ENCODE measurements at regions not wholly inside any gene's neighbourhood (a gene's known extent, or its start where the extent isn't known, plus 50 kb on each side); places are given as distances from the start of the nearest gene placed in this dataset.

- CTCF ChIA-PET = interaction anchor here (1.1 kb wide), 1 partner anchor 26 kb away, joined by 3 read pairs; no protein-coding TSS in a partner anchor
- POLR2A ChIA-PET = no interaction called here
- no peak for DNase-seq (ENCODE audit: low read depth, low spot score)
These were observed 51.5 kb upstream of the PHLPP1 start for GRCh38 chr18:62663731-62664336.

GRCh38 chr18:62664414-62664813 is 50.9 kb upstream of the PHLPP1 start:
- no peak for DNase-seq (ENCODE audit: low read depth, low spot score)
- ChIA-PET CTCF (interaction anchor here (1.1 kb wide), 1 partner anchor 27 kb away, joined by 3 read pairs; no protein-coding TSS in a partner anchor), POLR2A (no interaction called here)
- TF ChIP-seq, protein P1, sequence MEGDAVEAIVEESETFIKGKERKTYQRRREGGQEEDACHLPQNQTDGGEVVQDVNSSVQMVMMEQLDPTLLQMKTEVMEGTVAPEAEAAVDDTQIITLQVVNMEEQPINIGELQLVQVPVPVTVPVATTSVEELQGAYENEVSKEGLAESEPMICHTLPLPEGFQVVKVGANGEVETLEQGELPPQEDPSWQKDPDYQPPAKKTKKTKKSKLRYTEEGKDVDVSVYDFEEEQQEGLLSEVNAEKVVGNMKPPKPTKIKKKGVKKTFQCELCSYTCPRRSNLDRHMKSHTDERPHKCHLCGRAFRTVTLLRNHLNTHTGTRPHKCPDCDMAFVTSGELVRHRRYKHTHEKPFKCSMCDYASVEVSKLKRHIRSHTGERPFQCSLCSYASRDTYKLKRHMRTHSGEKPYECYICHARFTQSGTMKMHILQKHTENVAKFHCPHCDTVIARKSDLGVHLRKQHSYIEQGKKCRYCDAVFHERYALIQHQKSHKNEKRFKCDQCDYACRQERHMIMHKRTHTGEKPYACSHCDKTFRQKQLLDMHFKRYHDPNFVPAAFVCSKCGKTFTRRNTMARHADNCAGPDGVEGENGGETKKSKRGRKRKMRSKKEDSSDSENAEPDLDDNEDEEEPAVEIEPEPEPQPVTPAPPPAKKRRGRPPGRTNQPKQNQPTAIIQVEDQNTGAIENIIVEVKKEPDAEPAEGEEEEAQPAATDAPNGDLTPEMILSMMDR (IDR thresholded peaks at IDR 0.05; ENCODE audit: insufficient read depth, low read length, missing control alignments) = no peak
- no peak overlapping the region for H3K4me3 ChIP-seq (ENCODE audit: low read depth, low read length)

More at GRCh38 chr18:62663731-62664336, 51.5 kb upstream of the PHLPP1 start:
- H3K4me3 ChIP-seq (ENCODE audit: low read depth, low read length) = no peak overlapping the region
- TF ChIP-seq, protein P1 (IDR thresholded peaks at IDR 0.05; ENCODE audit: insufficient read depth, low read length, missing control alignments) = no peak

- H3K4me3 ChIP-seq (ENCODE audit: low read depth, low read length) = no peak overlapping the region
- DNase-seq (ENCODE audit: low read depth, low spot score) = no peak
- TF ChIP-seq, protein P1 (IDR thresholded peaks at IDR 0.05; ENCODE audit: insufficient read depth, low read length, missing control alignments) = no peak
- CTCF ChIA-PET = no interaction called here
- POLR2A ChIA-PET = no interaction called here
These were observed 50.2 kb upstream of the PHLPP1 start for GRCh38 chr18:62665188-62665587.

All from AG04449 (cell line).